H1 (cell line): ENCODE measurements at regions not wholly inside any gene's neighbourhood (a gene's known extent, or its start where the extent isn't known, plus 50 kb on each side); places are given as distances from the start of the nearest gene placed in this dataset.

Experiments used
- CTCF ChIA-PET: fragments of 300-600 bp; sonication (Branson Sonifier 250); formaldehyde crosslinking; loops from one replicate; lab custom pipeline; 2021; ENCODE audit not compliant: partially characterized antibody; lab: Charles Lee
- POLR2A ChIA-PET: fragments of 300-600 bp; sonication (Branson Sonifier 250); formaldehyde crosslinking; loops from one replicate; lab custom pipeline; 2021; ENCODE audit warnings: inconsistent platforms; ENCODE audit not compliant: partially characterized antibody; lab: Charles Lee
- DNase-seq, 2 experiments: peaks; one replicate each; pipeline versions ENCODE4 v3.0.0 to v3.0.0-alpha.2; 2010 to 2022; ENCODE audit warnings: low spot score in 2 of 2, low read depth in 1 of 2, mixed read lengths in 1 of 2
- FAIRE-seq: peaks from 2 replicates; lab custom pipeline; 2011; peaks lifted over from hg19 to GRCh38; lab: Jason Lieb, UNC
- H2AFZ ChIP-seq: 2 replicates; pipeline ENCODE4 v1.8.1; 2012; ENCODE audit warnings: low read length, inconsistent platforms
- H2AK5ac ChIP-seq: 2 replicates; pipeline ENCODE4 v1.6.1; 2013; ENCODE audit warnings: low read depth, low read length
- H2BK120ac ChIP-seq: replicated peaks from 2 replicates; pipeline ENCODE3; 2013; ENCODE audit warnings: low read depth, low read length, inconsistent platforms
- H2BK12ac ChIP-seq: 2 replicates; pipeline ENCODE4 v1.6.1; 2013; ENCODE audit warnings: low read depth, low read length
- H2BK15ac ChIP-seq: 2 replicates; pipeline ENCODE4 v1.6.1; 2013; ENCODE audit warnings: low read length
- H2BK20ac ChIP-seq: 2 replicates; pipeline ENCODE4 v1.6.1; 2013; ENCODE audit warnings: low read length
- H2BK5ac ChIP-seq: 2 replicates; pipeline ENCODE4 v1.6.1; 2013; ENCODE audit warnings: low read depth, low read length
- H3K14ac ChIP-seq: 2 replicates; pipeline ENCODE4 v1.6.1; 2013; ENCODE audit warnings: inconsistent platforms; ENCODE audit not compliant: insufficient read length
- H3K18ac ChIP-seq: 2 replicates; pipeline ENCODE4 v1.6.1; 2013; ENCODE audit warnings: low read length; ENCODE audit errors: extremely low read depth
- H3K23ac ChIP-seq: 2 replicates; pipeline ENCODE4 v1.6.1; 2013; ENCODE audit warnings: inconsistent platforms; ENCODE audit not compliant: insufficient read length
- H3K23me2 ChIP-seq: 2 replicates; pipeline ENCODE4 v1.6.1; 2013; ENCODE audit warnings: low read depth, low read length
- H3K27ac ChIP-seq: 2 replicates; pipeline ENCODE4 v1.6.1; 2011; ENCODE audit warnings: low read depth, low read length, inconsistent platforms
- H3K27me3 ChIP-seq, 4 experiments: replicated peaks in 1 of 4; 1 replicate in 1 of 4; 2 replicates in 3 of 4; pipeline versions ENCODE4 v1.6.1 to v1.8.1; 2011 to 2013; ENCODE audit warnings: low read length in 3 of 4, mild to moderate bottlenecking in 3 of 4, inconsistent platforms in 2 of 4, mixed read lengths in 2 of 4, moderate library complexity in 1 of 4; ENCODE audit not compliant: control insufficient read depth in 3 of 4, insufficient read depth in 3 of 4; ENCODE audit errors: extremely low read depth in 1 of 4
- H3K36me3 ChIP-seq, 4 experiments: 2 replicates each; pipeline versions ENCODE4 v1.6.1 to v1.8.1; 2011 to 2013; ENCODE audit warnings: mild to moderate bottlenecking in 4 of 4, low read length in 3 of 4, moderate library complexity in 2 of 4, control low read depth in 1 of 4, inconsistent platforms in 1 of 4; ENCODE audit not compliant: insufficient read depth in 4 of 4, control insufficient read depth in 2 of 4
- H3K4ac ChIP-seq: replicated peaks from 2 replicates; pipeline ENCODE3; 2013; ENCODE audit warnings: low read length, low read depth, mixed read lengths, inconsistent platforms; ENCODE audit not compliant: insufficient read length
- H3K4me1 ChIP-seq, 4 experiments: replicated peaks in 1 of 4; 1 replicate in 1 of 4; 2 replicates in 3 of 4; pipeline versions ENCODE4 v1.6.1 to v1.8.1; 2011 to 2013; ENCODE audit warnings: low read length in 3 of 4, inconsistent platforms in 2 of 4, mixed read lengths in 1 of 4; ENCODE audit not compliant: insufficient read depth in 4 of 4, control insufficient read depth in 3 of 4
- H3K4me2 ChIP-seq, 2 experiments: 2 replicates each; pipeline versions ENCODE4 v1.6.1 to v1.8.1; 2011 to 2013; ENCODE audit warnings: low read depth in 2 of 2, low read length in 2 of 2, control low read depth in 1 of 2, inconsistent platforms in 1 of 2, mild to moderate bottlenecking in 1 of 2; ENCODE audit not compliant: insufficient read depth in 1 of 2
- H3K4me3 ChIP-seq, 4 experiments: fragments of 200-600, 300-600 bp in 1 of 4; sonication (generic), shearing (Covaris generic), sonication (Bioruptor Twin) in 1 of 4; 2 replicates each; pipeline versions ENCODE4 v1.5.1 to v1.8.1; 2011 to 2016; ENCODE audit warnings: low read length in 4 of 4, low read depth in 3 of 4, control low read depth in 2 of 4, inconsistent platforms in 2 of 4, mild to moderate bottlenecking in 2 of 4, mixed read lengths in 1 of 4, moderate library complexity in 1 of 4; ENCODE audit not compliant: insufficient read depth in 2 of 4; ENCODE audit errors: extremely low read depth in 1 of 4
- H3K56ac ChIP-seq: replicated peaks from 2 replicates; pipeline ENCODE3; 2013; ENCODE audit warnings: low read depth, mild to moderate bottlenecking, mixed read lengths, low read length, inconsistent platforms; ENCODE audit not compliant: insufficient read length
- H3K79me1 ChIP-seq: 2 replicates; pipeline ENCODE4 v1.6.1; 2013; ENCODE audit warnings: low read depth, low read length, control low read depth
- H3K79me2 ChIP-seq, 2 experiments: 2 replicates each; pipeline versions ENCODE4 v1.6.1 to v1.8.1; 2012 to 2013; ENCODE audit warnings: low read length in 2 of 2, mild to moderate bottlenecking in 2 of 2, inconsistent platforms in 1 of 2; ENCODE audit not compliant: insufficient read depth in 2 of 2, control insufficient read depth in 1 of 2
- H3K9ac ChIP-seq, 4 experiments: replicated peaks in 1 of 4; 1 replicate in 1 of 4; 2 replicates in 3 of 4; pipeline versions ENCODE4 v1.6.1 to v1.8.1; 2011 to 2013; ENCODE audit warnings: low read depth in 3 of 4, low read length in 3 of 4, control low read depth in 2 of 4, mild to moderate bottlenecking in 2 of 4, moderate library complexity in 2 of 4, inconsistent platforms in 1 of 4; ENCODE audit errors: extremely low read depth in 1 of 4
- H3K9me3 ChIP-seq, 2 experiments: 2 replicates each; pipeline versions ENCODE4 v1.6.1 to v1.8.1; 2012 to 2013; ENCODE audit warnings: mild to moderate bottlenecking in 2 of 2, moderate library complexity in 2 of 2, control low read depth in 1 of 2, inconsistent platforms in 1 of 2, low read depth in 1 of 2, low read length in 1 of 2, mixed read lengths in 1 of 2; ENCODE audit not compliant: insufficient read depth in 2 of 2
- H4K20me1 ChIP-seq, 2 experiments: replicated peaks in 1 of 2; 2 replicates each; pipeline versions ENCODE3 to v1.8.1; 2011 to 2013; ENCODE audit warnings: inconsistent platforms in 2 of 2, low read length in 2 of 2, mild to moderate bottlenecking in 1 of 2; ENCODE audit not compliant: insufficient read depth in 2 of 2, control insufficient read depth in 1 of 2
- H4K5ac ChIP-seq: 2 replicates; pipeline ENCODE4 v1.6.1; 2013; ENCODE audit warnings: low read length, low read depth, mixed read lengths, inconsistent platforms; ENCODE audit not compliant: insufficient read length
- H4K8ac ChIP-seq: 2 replicates; pipeline ENCODE4 v1.8.0; 2013; ENCODE audit warnings: mild to moderate bottlenecking, moderate library complexity, low read length, inconsistent platforms; ENCODE audit not compliant: insufficient read depth; ENCODE audit errors: extremely low read depth
- H4K91ac ChIP-seq: replicated peaks from 2 replicates; pipeline ENCODE3; 2013; ENCODE audit warnings: low read length, mixed read lengths, inconsistent platforms; ENCODE audit not compliant: insufficient read length
- CTBP2 ChIP-seq: IDR thresholded peaks from 2 replicates; pipeline ENCODE4 v1.7.0; 2011; ENCODE audit warnings: borderline replicate concordance, mild to moderate bottlenecking, moderate library complexity, mixed read lengths, low read length; ENCODE audit not compliant: insufficient read depth, insufficient read length
- EP300 ChIP-seq, 2 experiments: IDR thresholded peaks; 1 replicate in 1 of 2; 2 replicates in 1 of 2; pipeline ENCODE4 v1.6.1; 2011 to 2012; ENCODE audit warnings: low read depth in 2 of 2, low read length in 2 of 2, mild to moderate bottlenecking in 2 of 2, borderline replicate concordance in 1 of 2, inconsistent platforms in 1 of 2, moderate library complexity in 1 of 2
- KDM5A ChIP-seq: fragments of 200-600 bp; IDR thresholded peaks from 2 replicates; pipeline ENCODE4 v1.7.1; 2012; ENCODE audit warnings: mild to moderate bottlenecking, low read length, inconsistent platforms, mixed read lengths
- POU5F1 ChIP-seq: IDR thresholded peaks from 2 replicates; pipeline ENCODE4 v1.6.1; 2011; ENCODE audit warnings: low read depth, mild to moderate bottlenecking, low read length, moderate library complexity
- WGBS, 2 experiments: shearing (Covaris generic) in 1 of 2; methylation state at CpG; one replicate each; pipeline versions ENCODE4 v1.1.6 to v1.1.7; 2013 to 2015; ENCODE audit warnings: low lambda C conversion rate in 2 of 2, mixed read lengths in 2 of 2, inconsistent platforms in 1 of 2, low coverage in 1 of 2, missing lambda C conversion rate in 1 of 2; ENCODE audit not compliant: insufficient replicate concordance in 2 of 2, insufficient coverage in 1 of 2, insufficient read length in 1 of 2; ENCODE audit errors: extremely low coverage in 1 of 2, missing lambda C conversion rate in 1 of 2; 5-methylcytosine and 5-hydroxymethylcytosine counted together

DNA sequence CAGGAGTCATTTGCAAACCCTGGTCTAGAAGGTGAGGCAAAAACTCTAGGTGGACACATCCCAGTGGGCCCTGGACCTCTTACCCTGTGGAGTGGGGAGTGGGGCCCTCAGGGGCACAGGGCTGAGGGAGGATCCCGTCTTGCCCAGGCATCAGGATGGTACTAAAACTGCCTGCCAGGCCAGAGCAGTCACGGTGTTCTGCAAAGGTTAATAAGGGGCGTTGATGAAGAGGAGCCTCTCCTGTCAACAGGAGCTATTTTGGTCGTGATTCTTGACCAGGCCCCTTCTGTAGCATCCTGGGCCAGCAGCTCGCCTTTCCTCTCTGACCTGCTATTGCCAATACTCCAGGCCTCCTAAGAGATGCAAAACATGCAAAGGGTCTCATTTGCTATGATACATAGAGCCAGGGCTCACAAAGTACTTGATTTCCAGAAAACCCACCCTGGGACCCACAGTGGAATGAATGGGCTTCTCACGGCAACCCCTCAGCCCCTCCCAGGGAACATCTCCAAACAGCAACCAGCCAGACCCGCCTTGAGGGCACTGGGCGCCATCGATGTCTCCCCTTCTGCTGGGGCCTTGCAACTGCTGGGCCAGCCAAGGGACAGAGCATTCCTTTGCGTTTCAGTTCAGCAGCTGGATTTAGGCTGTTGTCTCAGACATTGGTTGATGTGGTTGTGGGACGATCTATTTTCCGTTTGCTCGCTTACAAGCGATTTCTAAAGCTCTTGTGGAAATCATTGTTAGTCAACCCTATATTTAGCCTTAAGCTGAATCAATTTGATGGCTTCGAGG is 111.1 kb downstream of the PDCL3 start:
- no peak overlapping the region for H2BK5ac ChIP-seq
- H2AFZ ChIP-seq = no peak overlapping the region
- no peak for TF ChIP-seq POU5F1
- no peak for TF ChIP-seq CTBP2
- TF ChIP-seq KDM5A = no peak
- no peak for TF ChIP-seq EP300 (IDR thresholded peaks at IDR 0.05; ENCODE audit: borderline replicate concordance in 1 of 2, low read depth in 2 of 2, low read length in 2 of 2)
- TF ChIP-seq, all 59 proteins: peak for 0
- no peak overlapping the region for H2BK120ac ChIP-seq
- no peaks in the 10 kb centered on the region for H4K20me1 ChIP-seq
- H2BK15ac ChIP-seq = no peak overlapping the region
- no peak overlapping the region for H2AK5ac ChIP-seq
- H4K8ac ChIP-seq = no peak overlapping the region
- no peak overlapping the region for H3K27ac ChIP-seq
- H4K5ac ChIP-seq = no peak overlapping the region
- no peak overlapping the region for H3K9ac ChIP-seq
- no peaks in the 10 kb centered on the region for H3K79me1 ChIP-seq
- no peaks in the 10 kb centered on the region for H3K23me2 ChIP-seq
- no peaks in the 10 kb centered on the region for H3K27me3 ChIP-seq
- H3K79me2 ChIP-seq = no peaks in the 10 kb centered on the region
- H3K56ac ChIP-seq = no peak overlapping the region
- no peak overlapping the region for H2BK20ac ChIP-seq
- no peak overlapping the region for H3K4me2 ChIP-seq
- H3K23ac ChIP-seq = no peak overlapping the region
- no peak overlapping the region for H3K14ac ChIP-seq
- no peaks in the 10 kb centered on the region; a peak in 1 of 7 replicates for H3K4me1 ChIP-seq
- DNase-seq (no peak), FAIRE-seq (no peak)
- H2BK12ac ChIP-seq = no peak overlapping the region
- H3K4ac ChIP-seq = no peak overlapping the region
- ChIA-PET POLR2A (interaction anchor here (1.4 kb wide), 1 partner anchor 330 kb away, joined by 3 read pairs; no protein-coding TSS in a partner anchor), CTCF (interaction anchor here (1.1 kb wide), 1 partner anchor 11 kb away, joined by 6 read pairs; no protein-coding TSS in a partner anchor)
- WGBS, 2 experiments = 89% methylated on average over 15 of the region's 15 CpGs; no CpG with 5 or more reads in 1 of the 2 experiments
- H3K4me3 ChIP-seq = no peak overlapping the region
- H4K91ac ChIP-seq = no peak overlapping the region
- no peaks in the 10 kb centered on the region for H3K9me3 ChIP-seq
- H3K36me3 ChIP-seq = no peaks in the 10 kb centered on the region
- no peak overlapping the region for H3K18ac ChIP-seq
